Upper lobe of right lung (tissue), 1 donor: ENCODE measurements at regions not wholly inside any gene's neighbourhood (a gene's known extent, or its start where the extent isn't known, plus 50 kb on each side); places are given as distances from the start of the nearest gene placed in this dataset.

ENCODE experiments used
- ATAC-seq: fragments of 200-7000 bp; cut with Tn5 transposase; one replicate; pipeline ENCODE4 v1.9.1; 2020; ENCODE audit warnings: mild to moderate bottlenecking, moderate library complexity
- DNase-seq: peaks from one replicate; pipeline ENCODE4 v3.0.0-alpha.2; 2020
- H3K27ac ChIP-seq: fragments of 200-600 bp; one replicate; pipeline ENCODE4 v1.8.0; 2022
- H3K27me3 ChIP-seq: fragments of 200-600 bp; one replicate; pipeline ENCODE4 v1.8.0; 2022; ENCODE audit warnings: mild to moderate bottlenecking
- H3K36me3 ChIP-seq: fragments of 200-600 bp; one replicate; pipeline ENCODE4 v1.8.0; 2022
- H3K4me1 ChIP-seq: fragments of 200-600 bp; one replicate; pipeline ENCODE4 v1.8.0; 2022
- H3K4me3 ChIP-seq: fragments of 200-600 bp; one replicate; pipeline ENCODE4 v1.8.0; 2022; ENCODE audit warnings: mild to moderate bottlenecking
- H3K9me3 ChIP-seq: fragments of 200-600 bp; one replicate; pipeline ENCODE4 v1.8.0; 2022
- intact Hi-C: fragments of 100-400 bp; cut with DNase I; formaldehyde crosslinking; loops from one replicate; pipeline ENCODE4 v1.11.0; 2022
- TF ChIP-seq, protein P1 (sequence below): fragments of 200-600 bp; IDR thresholded peaks from one replicate; pipeline ENCODE4 v1.8.0; 2022; ENCODE audit warnings: antibody characterized with exemption
- donor health status: DM: no; HTN: yes; CAD: no; lungs with severe emphysema.

DNA sequence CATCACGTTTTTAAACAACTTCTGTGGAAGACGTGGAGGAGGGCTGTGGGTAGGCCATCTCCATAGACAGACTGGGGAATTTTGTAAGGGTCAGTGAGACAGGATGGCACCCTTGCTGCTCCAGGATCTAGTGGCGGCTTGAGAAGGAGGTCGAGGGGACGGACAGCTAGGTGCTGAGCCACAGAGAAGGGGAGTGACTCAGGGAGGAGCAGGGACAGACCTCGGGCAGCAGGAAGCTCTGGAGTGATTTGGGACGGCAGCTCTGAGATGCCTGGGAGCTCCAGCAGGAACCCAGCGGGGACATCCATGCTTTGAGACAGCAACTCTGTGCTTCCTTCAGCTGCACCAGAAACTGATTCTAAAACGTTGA is 169.1 kb upstream of the SOX1 start:
- DNase-seq = no peak
- H3K36me3 ChIP-seq = no peaks in the 10 kb centered on the region
- no peak overlapping the region for H3K4me3 ChIP-seq
- TF ChIP-seq, protein P1, sequence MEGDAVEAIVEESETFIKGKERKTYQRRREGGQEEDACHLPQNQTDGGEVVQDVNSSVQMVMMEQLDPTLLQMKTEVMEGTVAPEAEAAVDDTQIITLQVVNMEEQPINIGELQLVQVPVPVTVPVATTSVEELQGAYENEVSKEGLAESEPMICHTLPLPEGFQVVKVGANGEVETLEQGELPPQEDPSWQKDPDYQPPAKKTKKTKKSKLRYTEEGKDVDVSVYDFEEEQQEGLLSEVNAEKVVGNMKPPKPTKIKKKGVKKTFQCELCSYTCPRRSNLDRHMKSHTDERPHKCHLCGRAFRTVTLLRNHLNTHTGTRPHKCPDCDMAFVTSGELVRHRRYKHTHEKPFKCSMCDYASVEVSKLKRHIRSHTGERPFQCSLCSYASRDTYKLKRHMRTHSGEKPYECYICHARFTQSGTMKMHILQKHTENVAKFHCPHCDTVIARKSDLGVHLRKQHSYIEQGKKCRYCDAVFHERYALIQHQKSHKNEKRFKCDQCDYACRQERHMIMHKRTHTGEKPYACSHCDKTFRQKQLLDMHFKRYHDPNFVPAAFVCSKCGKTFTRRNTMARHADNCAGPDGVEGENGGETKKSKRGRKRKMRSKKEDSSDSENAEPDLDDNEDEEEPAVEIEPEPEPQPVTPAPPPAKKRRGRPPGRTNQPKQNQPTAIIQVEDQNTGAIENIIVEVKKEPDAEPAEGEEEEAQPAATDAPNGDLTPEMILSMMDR = no peak
- intact Hi-C loops = no loop called here
- peaks cover 5% of the 10 kb centered on the region for H3K4me1 ChIP-seq
- H3K27ac ChIP-seq = no peak overlapping the region
- H3K9me3 ChIP-seq = no peaks in the 10 kb centered on the region
- peaks cover 20% of the 10 kb centered on the region for H3K27me3 ChIP-seq
- no peak for ATAC-seq

- Histone ChIP-seq H3K9me3 (no peaks in the 10 kb centered on the region), H3K36me3 (no peaks in the 10 kb centered on the region), H3K27me3 (peaks cover 7% of the 10 kb centered on the region), H3K4me3 (no peak overlapping the region), H3K27ac (no peak overlapping the region), H3K4me1 (no peaks in the 10 kb centered on the region)
- DNase-seq (no peak), ATAC-seq (no peak)
- intact Hi-C loops = no loop called here
- TF ChIP-seq, protein P1 = no peak
Measured at GRCh38 chr13:111898956-111899713, 167.8 kb upstream of the SOX1 start.

DNA sequence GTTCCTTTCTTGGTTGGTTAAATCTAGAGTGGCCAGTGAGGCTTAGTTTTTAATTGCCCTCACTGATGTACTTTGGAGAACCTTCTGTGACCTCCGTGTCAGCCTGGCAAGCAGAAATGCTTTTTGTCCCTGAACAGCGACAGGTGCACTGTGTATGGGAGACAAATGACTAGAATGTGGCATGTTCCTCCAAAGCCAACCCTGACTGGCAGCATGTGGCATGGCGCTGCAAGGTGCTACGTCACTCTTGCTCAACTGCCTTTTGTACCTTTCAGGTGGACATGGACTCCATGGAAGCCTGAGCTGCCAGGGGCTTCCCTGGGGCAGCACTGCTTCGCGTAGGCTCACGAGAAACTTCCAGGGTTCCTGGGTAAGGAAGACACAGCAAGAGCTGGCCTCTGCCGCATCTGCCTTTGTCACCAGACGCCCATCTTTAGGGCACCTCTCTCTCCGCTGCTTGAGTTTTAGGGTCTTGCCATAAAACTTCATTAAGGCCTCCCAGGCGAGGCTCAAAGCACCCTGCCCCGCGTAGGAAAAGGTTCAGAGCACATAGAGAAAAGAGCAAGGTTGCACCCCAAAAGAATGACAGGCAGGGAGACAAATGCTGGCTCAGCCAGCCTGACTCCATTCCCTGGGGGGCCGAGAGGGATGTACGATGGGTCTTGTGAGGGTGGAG is 167.1 kb upstream of the SOX1 start:
- Histone ChIP-seq H3K27me3 (no peaks in the 10 kb centered on the region), H3K4me1 (no peaks in the 10 kb centered on the region), H3K36me3 (no peaks in the 10 kb centered on the region), H3K27ac (no peak overlapping the region), H3K9me3 (no peaks in the 10 kb centered on the region), H3K4me3 (no peak overlapping the region)
- intact Hi-C loops = no loop called here
- DNase-seq (no peak), ATAC-seq (no peak)
- TF ChIP-seq, protein P1 = no peak

DNA sequence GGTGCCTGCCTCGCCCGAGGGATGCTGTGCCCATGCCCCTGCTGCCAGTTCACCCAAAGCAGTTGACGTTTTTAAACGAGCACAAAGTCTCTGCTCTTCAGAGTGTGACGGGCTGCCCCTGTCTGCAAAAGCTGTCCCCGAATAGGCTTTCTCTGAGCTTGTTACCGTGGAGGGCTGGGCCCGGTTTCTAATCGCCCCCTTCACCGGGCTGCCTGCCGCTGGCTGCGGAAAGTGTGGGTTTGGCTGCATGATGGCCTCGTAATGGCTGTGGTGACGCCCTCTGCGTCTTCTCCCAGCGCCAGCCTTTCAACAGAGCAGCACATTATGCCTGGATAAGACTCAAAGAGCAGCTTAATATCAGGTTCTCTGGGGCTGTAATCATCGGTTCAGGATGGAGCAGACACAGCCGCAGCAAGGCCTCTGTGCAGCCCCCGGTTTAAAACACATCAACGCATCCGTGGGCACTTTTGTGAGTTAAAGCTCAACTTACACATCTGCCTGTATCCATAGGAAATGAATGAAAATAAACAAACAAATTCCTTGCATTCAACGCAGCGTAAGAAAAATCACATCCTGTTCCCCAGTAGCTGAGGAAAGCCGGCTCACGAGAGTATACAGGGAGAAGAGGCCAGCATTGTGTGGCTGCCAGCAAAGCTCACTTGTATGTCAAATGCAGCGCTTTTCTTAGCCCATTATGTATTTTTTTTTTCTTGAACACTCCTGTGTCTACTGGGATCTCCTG is 166.4 kb upstream of the SOX1 start:
- Histone ChIP-seq H3K4me1 (no peaks in the 10 kb centered on the region), H3K9me3 (no peaks in the 10 kb centered on the region), H3K4me3 (no peak overlapping the region), H3K27me3 (no peaks in the 10 kb centered on the region), H3K27ac (no peak overlapping the region), H3K36me3 (no peaks in the 10 kb centered on the region)
- intact Hi-C loops = no loop called here
- TF ChIP-seq, protein P1 = no peak
- no peak for DNase-seq
- ATAC-seq = no peak

- H3K36me3 ChIP-seq = no peaks in the 10 kb centered on the region
- TF ChIP-seq, protein P1 = no peak
- no peak for ATAC-seq
- H3K27ac ChIP-seq = no peak overlapping the region
- intact Hi-C loops = no loop called here
- no peaks in the 10 kb centered on the region for H3K27me3 ChIP-seq
- H3K4me3 ChIP-seq = no peak overlapping the region
- no peak for DNase-seq
- H3K4me1 ChIP-seq = no peaks in the 10 kb centered on the region
- H3K9me3 ChIP-seq = no peaks in the 10 kb centered on the region
Measured at GRCh38 chr13:111901267-111901915, 165.6 kb upstream of the SOX1 start.
